H1 (cell line): ENCODE measurements at regions not wholly inside any gene's neighbourhood (a gene's known extent, or its start where the extent isn't known, plus 50 kb on each side); places are given as distances from the start of the nearest gene placed in this dataset.

Source experiments
- CTCF ChIA-PET: fragments of 300-600 bp; sonication (Branson Sonifier 250); formaldehyde crosslinking; loops from one replicate; lab custom pipeline; 2021; ENCODE audit not compliant: partially characterized antibody; lab: Charles Lee
- POLR2A ChIA-PET: fragments of 300-600 bp; sonication (Branson Sonifier 250); formaldehyde crosslinking; loops from one replicate; lab custom pipeline; 2021; ENCODE audit warnings: inconsistent platforms; ENCODE audit not compliant: partially characterized antibody; lab: Charles Lee
- DNase-seq, 2 experiments: peaks; one replicate each; pipeline versions ENCODE4 v3.0.0 to v3.0.0-alpha.2; 2010 to 2022; ENCODE audit warnings: low spot score in 2 of 2, low read depth in 1 of 2, mixed read lengths in 1 of 2
- FAIRE-seq: peaks from 2 replicates; lab custom pipeline; 2011; peaks lifted over from hg19 to GRCh38; lab: Jason Lieb, UNC
- H2AFZ ChIP-seq: 2 replicates; pipeline ENCODE4 v1.8.1; 2012; ENCODE audit warnings: low read length, inconsistent platforms
- H2AK5ac ChIP-seq: 2 replicates; pipeline ENCODE4 v1.6.1; 2013; ENCODE audit warnings: low read depth, low read length
- H2BK120ac ChIP-seq: replicated peaks from 2 replicates; pipeline ENCODE3; 2013; ENCODE audit warnings: low read depth, low read length, inconsistent platforms
- H2BK12ac ChIP-seq: 2 replicates; pipeline ENCODE4 v1.6.1; 2013; ENCODE audit warnings: low read depth, low read length
- H2BK15ac ChIP-seq: 2 replicates; pipeline ENCODE4 v1.6.1; 2013; ENCODE audit warnings: low read length
- H2BK20ac ChIP-seq: 2 replicates; pipeline ENCODE4 v1.6.1; 2013; ENCODE audit warnings: low read length
- H2BK5ac ChIP-seq: 2 replicates; pipeline ENCODE4 v1.6.1; 2013; ENCODE audit warnings: low read depth, low read length
- H3K14ac ChIP-seq: 2 replicates; pipeline ENCODE4 v1.6.1; 2013; ENCODE audit warnings: inconsistent platforms; ENCODE audit not compliant: insufficient read length
- H3K18ac ChIP-seq: 2 replicates; pipeline ENCODE4 v1.6.1; 2013; ENCODE audit warnings: low read length; ENCODE audit errors: extremely low read depth
- H3K23ac ChIP-seq: 2 replicates; pipeline ENCODE4 v1.6.1; 2013; ENCODE audit warnings: inconsistent platforms; ENCODE audit not compliant: insufficient read length
- H3K23me2 ChIP-seq: 2 replicates; pipeline ENCODE4 v1.6.1; 2013; ENCODE audit warnings: low read depth, low read length
- H3K27ac ChIP-seq: 2 replicates; pipeline ENCODE4 v1.6.1; 2011; ENCODE audit warnings: low read depth, low read length, inconsistent platforms
- H3K27me3 ChIP-seq, 4 experiments: replicated peaks in 1 of 4; 1 replicate in 1 of 4; 2 replicates in 3 of 4; pipeline versions ENCODE4 v1.6.1 to v1.8.1; 2011 to 2013; ENCODE audit warnings: low read length in 3 of 4, mild to moderate bottlenecking in 3 of 4, inconsistent platforms in 2 of 4, mixed read lengths in 2 of 4, moderate library complexity in 1 of 4; ENCODE audit not compliant: control insufficient read depth in 3 of 4, insufficient read depth in 3 of 4; ENCODE audit errors: extremely low read depth in 1 of 4
- H3K36me3 ChIP-seq, 4 experiments: 2 replicates each; pipeline versions ENCODE4 v1.6.1 to v1.8.1; 2011 to 2013; ENCODE audit warnings: mild to moderate bottlenecking in 4 of 4, low read length in 3 of 4, moderate library complexity in 2 of 4, control low read depth in 1 of 4, inconsistent platforms in 1 of 4; ENCODE audit not compliant: insufficient read depth in 4 of 4, control insufficient read depth in 2 of 4
- H3K4ac ChIP-seq: replicated peaks from 2 replicates; pipeline ENCODE3; 2013; ENCODE audit warnings: low read length, low read depth, mixed read lengths, inconsistent platforms; ENCODE audit not compliant: insufficient read length
- H3K4me1 ChIP-seq, 4 experiments: replicated peaks in 1 of 4; 1 replicate in 1 of 4; 2 replicates in 3 of 4; pipeline versions ENCODE4 v1.6.1 to v1.8.1; 2011 to 2013; ENCODE audit warnings: low read length in 3 of 4, inconsistent platforms in 2 of 4, mixed read lengths in 1 of 4; ENCODE audit not compliant: insufficient read depth in 4 of 4, control insufficient read depth in 3 of 4
- H3K4me2 ChIP-seq, 2 experiments: 2 replicates each; pipeline versions ENCODE4 v1.6.1 to v1.8.1; 2011 to 2013; ENCODE audit warnings: low read depth in 2 of 2, low read length in 2 of 2, control low read depth in 1 of 2, inconsistent platforms in 1 of 2, mild to moderate bottlenecking in 1 of 2; ENCODE audit not compliant: insufficient read depth in 1 of 2
- H3K4me3 ChIP-seq, 4 experiments: fragments of 200-600, 300-600 bp in 1 of 4; sonication (generic), shearing (Covaris generic), sonication (Bioruptor Twin) in 1 of 4; 2 replicates each; pipeline versions ENCODE4 v1.5.1 to v1.8.1; 2011 to 2016; ENCODE audit warnings: low read length in 4 of 4, low read depth in 3 of 4, control low read depth in 2 of 4, inconsistent platforms in 2 of 4, mild to moderate bottlenecking in 2 of 4, mixed read lengths in 1 of 4, moderate library complexity in 1 of 4; ENCODE audit not compliant: insufficient read depth in 2 of 4; ENCODE audit errors: extremely low read depth in 1 of 4
- H3K56ac ChIP-seq: replicated peaks from 2 replicates; pipeline ENCODE3; 2013; ENCODE audit warnings: low read depth, mild to moderate bottlenecking, mixed read lengths, low read length, inconsistent platforms; ENCODE audit not compliant: insufficient read length
- H3K79me1 ChIP-seq: 2 replicates; pipeline ENCODE4 v1.6.1; 2013; ENCODE audit warnings: low read depth, low read length, control low read depth
- H3K79me2 ChIP-seq, 2 experiments: 2 replicates each; pipeline versions ENCODE4 v1.6.1 to v1.8.1; 2012 to 2013; ENCODE audit warnings: low read length in 2 of 2, mild to moderate bottlenecking in 2 of 2, inconsistent platforms in 1 of 2; ENCODE audit not compliant: insufficient read depth in 2 of 2, control insufficient read depth in 1 of 2
- H3K9ac ChIP-seq, 4 experiments: replicated peaks in 1 of 4; 1 replicate in 1 of 4; 2 replicates in 3 of 4; pipeline versions ENCODE4 v1.6.1 to v1.8.1; 2011 to 2013; ENCODE audit warnings: low read depth in 3 of 4, low read length in 3 of 4, control low read depth in 2 of 4, mild to moderate bottlenecking in 2 of 4, moderate library complexity in 2 of 4, inconsistent platforms in 1 of 4; ENCODE audit errors: extremely low read depth in 1 of 4
- H3K9me3 ChIP-seq, 2 experiments: 2 replicates each; pipeline versions ENCODE4 v1.6.1 to v1.8.1; 2012 to 2013; ENCODE audit warnings: mild to moderate bottlenecking in 2 of 2, moderate library complexity in 2 of 2, control low read depth in 1 of 2, inconsistent platforms in 1 of 2, low read depth in 1 of 2, low read length in 1 of 2, mixed read lengths in 1 of 2; ENCODE audit not compliant: insufficient read depth in 2 of 2
- H4K20me1 ChIP-seq, 2 experiments: replicated peaks in 1 of 2; 2 replicates each; pipeline versions ENCODE3 to v1.8.1; 2011 to 2013; ENCODE audit warnings: inconsistent platforms in 2 of 2, low read length in 2 of 2, mild to moderate bottlenecking in 1 of 2; ENCODE audit not compliant: insufficient read depth in 2 of 2, control insufficient read depth in 1 of 2
- H4K5ac ChIP-seq: 2 replicates; pipeline ENCODE4 v1.6.1; 2013; ENCODE audit warnings: low read length, low read depth, mixed read lengths, inconsistent platforms; ENCODE audit not compliant: insufficient read length
- H4K8ac ChIP-seq: 2 replicates; pipeline ENCODE4 v1.8.0; 2013; ENCODE audit warnings: mild to moderate bottlenecking, moderate library complexity, low read length, inconsistent platforms; ENCODE audit not compliant: insufficient read depth; ENCODE audit errors: extremely low read depth
- H4K91ac ChIP-seq: replicated peaks from 2 replicates; pipeline ENCODE3; 2013; ENCODE audit warnings: low read length, mixed read lengths, inconsistent platforms; ENCODE audit not compliant: insufficient read length
- BRCA1 ChIP-seq: IDR thresholded peaks from 2 replicates; pipeline ENCODE4 v1.6.1; 2012; ENCODE audit warnings: low read depth, low read length, improper control_type of control experiment
- MAX ChIP-seq: IDR thresholded peaks from 2 replicates; pipeline ENCODE4 v1.6.1; 2012; ENCODE audit warnings: inconsistent platforms
- WGBS, 2 experiments: shearing (Covaris generic) in 1 of 2; methylation state at CpG; one replicate each; pipeline versions ENCODE4 v1.1.6 to v1.1.7; 2013 to 2015; ENCODE audit warnings: low lambda C conversion rate in 2 of 2, mixed read lengths in 2 of 2, inconsistent platforms in 1 of 2, low coverage in 1 of 2, missing lambda C conversion rate in 1 of 2; ENCODE audit not compliant: insufficient replicate concordance in 2 of 2, insufficient coverage in 1 of 2, insufficient read length in 1 of 2; ENCODE audit errors: extremely low coverage in 1 of 2, missing lambda C conversion rate in 1 of 2; 5-methylcytosine and 5-hydroxymethylcytosine counted together

GRCh38 chrX:27354021-27354420, 109.1 kb downstream of the PPP4R3C start:
- Histone ChIP-seq H3K27me3 (no peaks in the 10 kb centered on the region), H3K9ac (no peak overlapping the region), H3K18ac (no peak overlapping the region), H2BK120ac (no peak overlapping the region), H2AFZ (no peak overlapping the region), H3K9me3 (no peaks in the 10 kb centered on the region), H3K23me2 (no peaks in the 10 kb centered on the region), H4K5ac (no peak overlapping the region), H2BK15ac (no peak overlapping the region), H3K4me3 (no peak overlapping the region), H3K14ac (no peak overlapping the region), H4K20me1 (no peaks in the 10 kb centered on the region), H3K4ac (no peak overlapping the region), H2BK5ac (no peak overlapping the region), H2AK5ac (no peak overlapping the region), H2BK12ac (no peak overlapping the region), H3K27ac (no peak overlapping the region), H3K23ac (no peak overlapping the region), H4K91ac (no peak overlapping the region), H2BK20ac (no peak overlapping the region), H3K36me3 (no peaks in the 10 kb centered on the region), H3K56ac (no peak overlapping the region), H3K4me2 (no peak overlapping the region), H4K8ac (no peak overlapping the region), H3K79me2 (no peaks in the 10 kb centered on the region), H3K4me1 (no peaks in the 10 kb centered on the region), H3K79me1 (no peaks in the 10 kb centered on the region)
- POLR2A ChIA-PET, result no interaction called here
- FAIRE-seq (no peak), DNase-seq (no peak)
- TF ChIP-seq MAX (no peak), BRCA1 (no peak)
- WGBS, 2 experiments, result 100% methylated on average over 2 of the region's 3 CpGs; no CpG with 5 or more reads in 1 of the 2 experiments
- CTCF ChIA-PET, result interaction anchor here (0.6 kb wide), 1 partner anchor 1129 kb away, joined by 4 read pairs; no protein-coding TSS in a partner anchor
